Fibroblast of pulmonary artery (primary cell): ENCODE measurements at regions not wholly inside any gene's neighbourhood (a gene's known extent, or its start where the extent isn't known, plus 50 kb on each side); places are given as distances from the start of the nearest gene placed in this dataset.

Experiments
- DNase-seq: peaks from one replicate; pipeline ENCODE4 v3.0.0-alpha.2; 2010; ENCODE audit warnings: low read depth
- H3K4me3 ChIP-seq: replicated peaks from 2 replicates; pipeline ENCODE4 v1.5.1; 2011; ENCODE audit warnings: low read depth, mild to moderate bottlenecking, control low read depth, low read length, moderate library complexity
- CTCF ChIP-seq: IDR thresholded peaks from 2 replicates; pipeline ENCODE4 v1.5.1; 2011; ENCODE audit warnings: mild to moderate bottlenecking, control low read depth, low read length, inconsistent platforms; ENCODE audit errors: missing control alignments

- TF ChIP-seq CTCF, result no peak
- no peak overlapping the region for H3K4me3 ChIP-seq
- DNase-seq, result no peak
Measured at GRCh38 chr14:97538749-97539410, 741.7 kb downstream of the VRK1 start.

- DNase-seq, result no peak
- TF ChIP-seq CTCF, result no peak
- H3K4me3 ChIP-seq, result no peak overlapping the region
Measured at GRCh38 chr14:97539411-97539795, 742.2 kb downstream of the VRK1 start.

GRCh38 chr14:97539884-97540283 is 742.7 kb downstream of the VRK1 start:
- no peak for TF ChIP-seq CTCF
- DNase-seq, result no peak
- no peak overlapping the region for H3K4me3 ChIP-seq

- no peak overlapping the region for H3K4me3 ChIP-seq
- no peak for TF ChIP-seq CTCF
- no peak for DNase-seq
Measured at GRCh38 chr14:97543221-97543620, 746.0 kb downstream of the VRK1 start.

- H3K4me3 ChIP-seq, result no peak overlapping the region
- TF ChIP-seq CTCF, result no peak
- no peak for DNase-seq
Measured at GRCh38 chr14:97543816-97544215, 746.6 kb downstream of the VRK1 start.

GRCh38 chr14:97544571-97544970 is 747.4 kb downstream of the VRK1 start:
- no peak for TF ChIP-seq CTCF
- DNase-seq, result no peak
- no peak overlapping the region for H3K4me3 ChIP-seq
